DMS53 treated with DMSO at 0.1 percent for 48 hours (cell line): ENCODE measurements at regions not wholly inside any gene's neighbourhood (a gene's known extent, or its start where the extent isn't known, plus 50 kb on each side); places are given as distances from the start of the nearest gene placed in this dataset.

Experiments used
- DNase-seq: peaks from one replicate; lab custom pipeline; 2025; ENCODE audit not compliant: unreplicated experiment; lab: John Stamatoyannopoulos, UW

DNA sequence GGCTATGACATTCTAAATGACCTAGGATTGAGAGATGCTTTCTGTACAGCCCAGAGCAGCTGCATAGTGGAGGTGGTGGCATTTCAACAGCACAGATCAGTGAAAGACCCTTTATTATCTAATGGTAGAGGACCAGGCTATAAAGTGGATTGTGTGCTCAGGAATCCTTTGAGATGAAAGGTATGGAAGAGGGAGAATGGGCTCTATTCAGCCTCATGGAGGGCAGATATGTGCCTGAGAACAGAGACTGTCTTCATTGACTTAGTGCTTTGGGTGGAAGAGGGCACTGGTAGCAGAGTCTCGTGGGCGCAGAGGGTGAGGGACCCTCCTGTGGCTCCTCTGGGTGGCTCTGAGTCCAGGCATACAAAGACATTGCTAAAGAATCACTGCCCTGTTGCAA lies 130.0 kb upstream of the SLC24A5 start:
- no peak for DNase-seq

DNA sequence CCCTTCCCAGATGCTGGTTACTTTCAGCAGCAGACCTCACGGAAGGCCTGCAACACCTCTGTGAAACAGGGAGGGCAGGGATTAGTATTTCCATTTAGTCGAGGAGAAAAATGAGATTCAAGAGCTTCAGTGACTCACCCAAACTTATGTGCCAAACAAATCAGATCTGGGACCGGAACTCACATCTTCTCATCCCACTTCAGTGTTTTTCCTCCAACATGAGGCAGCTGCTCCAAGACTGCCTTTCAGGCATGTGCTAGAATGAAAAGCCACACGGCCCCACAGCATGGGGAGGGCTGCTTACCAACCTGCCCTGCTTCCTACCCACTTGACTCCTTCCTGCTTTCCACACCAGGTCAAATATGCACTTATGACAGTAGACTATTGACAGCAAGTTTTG lies 129.4 kb upstream of the SLC24A5 start:
- no peak for DNase-seq

DNA sequence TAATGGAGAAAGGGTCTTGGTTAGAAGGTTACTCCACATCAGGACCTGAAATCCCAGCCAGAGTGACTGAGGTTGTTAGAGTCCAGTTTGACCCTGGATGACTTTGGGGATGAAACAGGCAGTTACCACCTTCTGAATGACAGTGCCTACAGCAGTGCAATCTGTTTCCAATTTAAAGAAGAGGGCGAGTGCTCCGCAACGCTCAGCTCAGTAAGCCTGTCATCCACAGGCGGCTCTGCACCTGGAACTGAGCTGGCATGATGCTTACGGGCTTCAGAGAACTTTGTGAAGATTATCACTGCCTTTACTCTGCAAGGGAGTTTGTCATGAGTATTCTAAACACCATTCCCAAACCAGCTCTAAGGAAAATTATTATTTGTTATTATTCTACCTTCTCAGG lies 127.7 kb upstream of the SLC24A5 start:
- no peak for DNase-seq

DNA sequence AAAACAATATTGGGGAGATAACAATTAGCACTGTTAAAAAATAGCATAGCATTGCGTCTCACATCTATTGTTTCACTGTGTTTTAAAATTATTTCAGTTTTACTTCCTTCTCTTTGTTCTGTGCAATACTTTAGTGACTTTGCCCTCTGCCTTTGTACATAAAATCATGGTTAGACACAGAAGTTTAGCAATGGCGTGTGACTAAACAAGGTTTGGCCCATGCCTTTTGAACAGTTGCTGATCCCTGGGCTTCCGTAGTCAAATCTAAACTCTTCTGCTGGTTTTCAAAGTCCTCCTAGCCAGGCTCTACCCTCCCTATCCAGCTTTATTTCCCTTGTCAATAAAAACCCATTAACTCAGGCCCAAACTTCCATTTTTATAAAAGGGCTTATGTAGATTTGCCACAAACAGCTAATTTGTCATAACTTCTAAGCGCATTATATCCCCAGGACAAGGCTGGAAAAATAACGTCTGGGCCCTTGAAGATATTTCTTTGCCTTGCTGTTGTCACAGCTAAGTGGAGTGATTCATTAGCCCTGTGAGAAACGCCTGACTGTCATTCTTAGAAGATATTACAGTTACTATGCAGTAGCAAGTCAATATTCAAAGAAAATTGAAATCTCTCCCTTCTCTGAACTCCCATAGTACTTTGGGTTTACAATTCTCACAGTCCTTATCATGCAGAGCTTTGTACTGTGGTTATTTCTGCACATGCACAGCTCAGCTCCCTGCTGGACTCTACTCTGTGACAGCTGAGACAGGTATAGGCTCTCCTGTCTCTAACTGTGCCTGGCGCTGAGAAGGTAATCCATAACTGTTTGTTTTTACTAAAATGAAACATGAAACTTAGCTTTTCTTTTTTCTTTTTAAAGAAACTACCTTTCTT lies 123.4 kb upstream of the SLC24A5 start:
- DNase-seq = no peak

DNA sequence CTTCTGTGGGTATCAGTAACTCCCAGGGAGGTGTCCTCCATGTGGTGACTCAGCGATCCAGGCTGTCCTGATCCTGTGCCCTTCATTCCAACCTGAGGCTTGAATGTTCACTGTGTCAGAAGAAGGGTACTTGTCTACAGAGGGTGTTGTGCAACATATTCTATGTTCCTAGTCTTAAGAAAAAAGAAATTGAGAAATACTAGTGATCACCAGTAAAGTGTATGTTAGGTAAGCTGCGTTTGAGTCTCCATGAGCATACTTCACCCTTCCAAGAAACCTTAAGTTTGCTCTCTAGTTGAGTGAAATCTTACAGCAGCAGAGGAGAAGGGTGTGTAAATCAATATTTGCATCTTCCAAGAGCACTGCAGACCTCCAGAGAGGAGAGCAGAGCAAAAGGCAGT lies 122.2 kb upstream of the SLC24A5 start:
- no peak for DNase-seq

DNA sequence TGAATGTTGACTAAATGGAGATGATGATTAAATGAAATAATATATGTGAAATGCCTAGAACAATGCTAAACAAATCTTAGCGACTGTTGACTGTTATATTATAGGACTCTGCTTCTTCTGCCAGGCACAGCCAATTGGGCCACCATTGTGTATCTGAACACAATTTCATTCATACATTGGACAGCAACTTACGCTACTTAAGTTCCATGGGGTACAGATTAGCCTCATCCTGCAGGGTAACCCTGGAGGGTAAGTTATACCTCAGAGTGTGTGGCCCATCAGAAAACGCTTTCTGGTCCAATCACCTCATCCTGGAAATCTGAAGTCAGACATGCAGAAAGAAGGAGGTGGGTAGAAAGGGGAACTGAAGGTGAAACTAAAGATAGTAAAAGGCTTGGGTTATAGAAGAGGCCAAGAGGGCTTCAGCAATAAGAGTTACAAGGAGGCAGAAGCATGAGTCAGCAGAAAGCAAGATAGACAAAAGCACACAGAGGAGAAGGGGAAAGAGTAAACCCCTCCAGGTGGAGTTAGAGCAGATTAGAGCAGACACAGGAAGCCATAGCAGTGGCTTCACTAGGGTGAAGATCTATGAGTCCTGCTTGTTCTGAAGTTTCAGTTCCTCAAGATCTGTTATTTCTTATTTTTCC lies 119.3 kb upstream of the SLC24A5 start:
- no peak for DNase-seq

DNA sequence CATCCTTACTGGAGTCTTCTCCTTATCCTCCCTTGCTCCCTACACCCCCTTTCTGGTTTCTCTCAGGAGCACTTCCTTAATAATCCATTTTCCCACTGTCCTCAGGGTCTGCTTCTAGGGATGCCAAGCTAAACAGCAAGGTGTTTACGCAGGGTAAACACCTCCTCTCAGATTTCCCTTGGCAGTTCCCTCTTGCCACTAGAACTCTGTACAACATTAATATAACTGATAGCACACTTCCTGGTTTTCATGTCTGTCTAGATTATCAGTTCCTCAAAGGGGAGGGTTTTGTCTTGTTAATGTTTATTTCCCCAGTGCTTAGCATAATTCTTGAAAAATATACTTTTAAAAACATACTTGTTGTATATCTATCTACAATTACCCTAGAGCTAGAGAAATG lies 118.0 kb upstream of the SLC24A5 start:
- DNase-seq = peak; percentile 62

DNA sequence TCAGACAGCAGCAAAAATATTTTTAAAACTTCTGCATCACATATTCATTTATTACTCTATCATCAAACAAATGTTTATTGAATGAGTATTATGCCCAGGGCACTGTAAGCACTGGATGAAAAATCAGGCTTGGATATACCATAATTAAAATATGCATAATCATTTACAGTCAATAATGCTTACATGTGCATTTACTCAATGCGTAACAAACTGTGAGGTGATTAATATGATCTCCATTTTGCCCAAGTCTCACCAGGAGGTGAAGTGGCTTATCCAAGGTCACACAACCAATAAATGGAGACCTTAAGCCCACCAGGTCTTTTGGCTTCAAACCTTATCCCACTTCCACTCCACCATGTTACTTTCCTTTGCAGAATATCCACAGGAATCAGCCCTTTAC lies 117.3 kb upstream of the SLC24A5 start:
- no peak for DNase-seq

DNA sequence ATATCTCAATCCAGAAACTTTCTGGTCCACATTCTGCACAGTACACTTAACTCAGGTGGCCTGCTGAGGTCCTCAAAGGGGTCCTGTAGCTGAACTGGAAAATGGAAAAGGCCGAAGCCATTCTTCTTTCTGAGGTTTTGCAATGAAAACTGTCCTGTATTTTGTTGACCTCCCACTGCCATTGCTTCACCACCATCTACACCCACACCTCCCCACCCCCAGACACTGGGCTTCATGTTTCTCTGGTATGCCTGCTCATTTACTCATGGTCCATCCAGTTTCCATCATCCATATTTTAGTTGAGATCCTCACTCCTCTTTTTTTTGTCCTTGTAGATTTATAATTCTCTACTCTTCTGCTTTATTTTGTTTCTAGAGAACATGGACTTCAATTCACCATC lies 115.7 kb upstream of the SLC24A5 start:
- DNase-seq = no peak

DNA sequence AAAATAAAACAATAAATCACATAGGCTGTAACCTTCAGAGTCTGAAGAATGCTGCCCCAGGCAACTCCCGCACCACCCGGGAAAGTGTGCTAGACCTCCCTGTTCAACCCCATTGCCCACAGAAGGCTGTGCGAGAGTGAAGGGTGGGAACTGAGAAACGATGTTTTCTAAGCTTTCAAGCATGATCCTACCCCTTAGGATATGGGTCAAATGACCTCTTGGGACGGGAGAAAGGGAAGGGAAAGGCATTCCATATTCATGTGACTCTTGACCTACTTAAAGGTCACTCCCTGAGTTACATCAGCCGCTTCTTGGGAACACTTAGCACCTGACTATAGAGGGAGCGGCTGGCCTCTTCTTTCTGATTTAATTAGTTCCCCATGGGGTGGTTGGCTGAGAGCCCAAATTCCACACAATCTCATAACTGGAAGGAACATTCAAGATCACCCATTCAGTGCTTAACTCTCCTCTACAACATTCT lies 114.7 kb upstream of the SLC24A5 start:
- no peak for DNase-seq

DNA sequence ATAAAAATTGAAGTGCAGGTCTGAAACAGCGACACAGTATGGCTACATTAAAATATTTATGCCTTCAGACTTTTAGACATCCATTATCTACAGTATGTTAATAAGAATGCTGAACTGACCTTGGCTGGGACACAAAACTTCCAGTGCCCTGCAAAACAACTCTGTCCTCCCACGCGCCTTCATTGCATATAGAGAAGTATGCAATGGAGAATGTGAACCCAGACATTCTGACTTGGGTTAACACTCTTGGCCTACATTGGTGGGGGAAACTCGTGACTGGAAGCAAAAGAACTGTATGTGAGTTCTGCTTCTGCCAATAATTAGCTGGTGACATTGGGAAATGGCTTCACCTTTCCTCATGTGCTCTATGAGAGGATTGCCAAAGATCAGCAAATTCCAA lies 110.5 kb upstream of the SLC24A5 start:
- no peak for DNase-seq

DNA sequence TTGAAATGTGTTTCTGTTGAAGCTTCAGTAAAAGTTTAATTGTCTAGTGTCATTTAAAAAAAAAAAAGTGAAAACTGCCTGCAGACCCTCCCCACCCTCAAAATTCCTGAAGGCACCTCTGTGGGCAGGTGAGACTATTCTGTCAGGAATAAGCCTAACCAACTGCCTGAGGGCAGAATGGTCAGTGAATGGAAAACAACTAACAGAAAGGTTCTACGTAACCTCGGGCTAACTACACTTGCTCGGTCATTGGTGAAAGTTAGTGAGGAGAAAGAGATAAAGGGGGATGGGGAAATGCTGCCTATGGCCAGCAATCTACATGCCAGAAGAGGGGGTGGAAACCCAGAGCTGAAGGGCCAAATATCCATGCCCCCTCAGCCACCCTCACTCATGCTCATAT lies 108.6 kb upstream of the SLC24A5 start:
- no peak for DNase-seq

DNA sequence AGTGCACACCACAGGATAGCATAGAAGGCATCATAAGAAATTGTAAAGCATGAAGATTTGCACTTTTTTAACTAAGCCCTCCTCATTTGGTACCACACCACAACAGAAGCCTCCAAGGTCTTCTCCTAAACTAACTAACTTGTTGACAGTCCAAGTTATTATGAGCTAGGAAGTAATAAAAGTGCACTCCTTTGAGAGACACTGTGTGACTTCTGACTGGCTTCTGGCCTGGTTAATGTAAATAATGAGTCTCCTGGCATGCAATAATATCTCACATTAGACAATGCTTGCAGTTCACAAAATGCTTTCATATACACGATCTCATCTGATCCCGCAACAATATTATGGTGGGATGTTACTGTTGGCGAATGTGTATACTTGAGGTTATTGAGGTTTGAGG lies 103.9 kb upstream of the SLC24A5 start:
- DNase-seq = no peak

DNA sequence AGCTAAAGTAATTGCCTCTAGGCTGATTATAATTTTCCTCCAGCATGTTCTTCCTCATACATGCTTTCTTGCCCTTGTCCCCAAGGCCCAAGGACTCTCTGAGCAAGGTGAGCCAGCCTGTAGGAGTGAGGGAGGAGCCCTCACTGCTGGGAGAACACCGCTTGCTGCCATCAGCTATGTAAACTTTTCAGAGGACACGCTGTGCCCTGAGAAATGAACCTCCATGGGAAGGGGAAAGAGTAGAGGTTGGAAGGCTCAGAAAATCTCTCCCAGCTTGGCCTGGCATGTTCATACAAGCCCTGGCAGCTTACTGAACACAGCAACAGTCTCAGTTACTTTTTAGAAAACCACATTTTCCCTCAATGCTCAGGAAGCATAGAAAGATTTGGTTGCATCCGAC lies 103.0 kb upstream of the SLC24A5 start:
- DNase-seq = no peak

DNA sequence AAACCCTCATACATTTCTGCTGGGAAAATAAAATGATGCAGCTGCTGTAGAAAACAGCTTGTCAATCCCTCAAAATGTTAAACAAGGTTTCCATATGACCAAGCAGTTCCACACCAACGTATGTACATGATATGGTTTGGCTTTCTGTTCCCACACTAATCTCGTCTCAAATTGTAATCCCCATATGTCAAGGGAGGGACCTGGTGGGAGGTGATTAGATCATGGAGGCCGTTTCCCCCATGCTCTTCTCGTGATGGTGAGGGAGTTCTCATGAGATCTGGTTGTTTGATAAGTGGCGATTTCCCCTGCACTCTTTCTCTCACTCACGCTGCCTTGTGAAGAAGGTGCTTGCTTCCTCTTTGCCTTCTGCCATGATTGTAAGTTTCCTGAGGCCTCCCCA lies 100.6 kb upstream of the SLC24A5 start:
- no peak for DNase-seq

DNA sequence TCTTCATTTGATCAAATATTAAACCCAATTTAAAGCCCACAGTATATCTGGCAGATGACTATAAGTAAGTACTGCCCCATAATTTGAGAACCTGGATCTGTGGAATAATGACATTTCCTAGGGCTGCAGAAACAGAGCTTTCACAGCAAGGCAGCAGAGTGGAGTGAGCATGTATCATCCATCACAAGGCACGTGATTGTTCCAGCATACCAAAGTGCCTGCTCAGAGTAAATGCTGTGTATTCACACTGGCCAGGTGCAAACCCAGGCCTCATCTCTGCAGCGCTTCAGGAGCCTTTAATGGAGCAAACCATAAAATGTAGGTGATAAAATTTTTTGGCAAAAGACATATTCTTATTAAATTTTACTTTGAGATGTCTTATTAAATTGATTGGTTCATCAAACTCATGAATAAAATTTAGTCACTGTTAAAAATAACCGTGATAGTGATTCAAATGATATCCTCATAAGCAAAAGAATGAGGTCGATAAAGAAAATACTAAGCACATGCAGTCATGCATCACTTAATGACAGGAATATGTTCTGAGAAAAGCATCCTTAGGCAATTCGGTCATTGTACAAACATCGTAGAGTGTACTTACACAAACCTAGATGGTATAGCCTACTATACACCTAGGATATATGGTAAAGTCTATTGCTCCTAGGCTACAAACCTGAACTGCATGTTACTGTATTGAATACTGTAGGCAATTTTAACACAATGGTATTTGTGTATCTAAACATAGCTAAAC lies 99.3 kb upstream of the SLC24A5 start:
- peak; percentile 57 for DNase-seq

DNA sequence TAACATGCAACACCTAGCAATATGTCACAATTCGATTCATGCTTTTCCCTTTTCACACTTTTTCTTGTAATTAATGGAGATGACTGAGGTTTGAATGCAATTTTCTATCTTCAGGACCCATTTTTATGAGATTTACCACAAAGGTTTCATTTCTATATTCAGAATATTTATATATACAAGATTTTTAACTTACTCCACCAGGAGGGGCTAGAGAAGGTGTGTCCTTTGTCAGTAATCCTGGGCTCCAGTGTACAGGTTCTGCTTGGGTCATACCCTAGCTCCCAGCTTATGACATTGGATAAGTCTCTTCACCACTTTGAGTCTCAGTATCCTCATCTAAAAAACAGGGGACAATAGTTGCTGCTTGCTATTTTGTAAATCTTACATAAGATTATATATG lies 95.7 kb upstream of the SLC24A5 start:
- DNase-seq = no peak

DNA sequence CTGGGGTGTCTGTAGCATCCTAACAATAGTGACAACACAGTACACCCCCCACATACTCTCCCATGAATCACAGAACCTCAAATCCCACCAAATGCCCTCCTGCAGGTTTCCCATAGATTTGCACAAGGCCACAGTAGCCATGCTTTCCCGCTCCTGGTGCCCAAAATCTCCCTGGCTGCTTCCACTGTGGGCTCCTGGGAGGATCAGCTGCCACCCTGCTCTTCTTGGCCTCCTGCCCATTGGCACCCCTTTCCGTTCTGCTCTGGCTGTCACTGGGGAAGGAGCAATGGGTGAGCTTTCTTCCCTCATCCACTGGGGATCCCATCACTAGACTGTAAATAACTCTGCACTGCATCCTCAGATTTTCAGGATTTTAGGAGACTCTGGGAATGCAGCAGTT lies 92.1 kb upstream of the SLC24A5 start:
- DNase-seq = no peak

DNA sequence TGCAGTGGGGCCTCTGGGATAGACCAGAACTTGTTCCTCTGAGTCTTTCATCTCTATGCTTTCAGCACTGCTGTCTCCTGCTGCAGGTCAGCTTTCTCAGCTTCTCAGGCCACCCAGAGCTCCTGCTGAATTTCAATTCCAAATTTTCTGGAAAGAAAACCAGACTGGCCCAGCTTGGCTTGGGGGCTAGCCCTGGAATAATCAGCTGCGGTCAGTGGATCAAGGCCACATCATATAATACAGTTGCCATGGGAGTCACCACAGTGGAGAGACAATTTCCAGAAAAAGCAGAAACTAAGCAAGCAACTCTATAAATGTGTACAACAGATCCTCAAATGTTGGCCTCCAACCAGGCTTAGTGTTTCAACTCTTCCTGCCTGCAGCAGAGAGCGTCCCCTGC lies 91.1 kb upstream of the SLC24A5 start:
- no peak for DNase-seq

DNA sequence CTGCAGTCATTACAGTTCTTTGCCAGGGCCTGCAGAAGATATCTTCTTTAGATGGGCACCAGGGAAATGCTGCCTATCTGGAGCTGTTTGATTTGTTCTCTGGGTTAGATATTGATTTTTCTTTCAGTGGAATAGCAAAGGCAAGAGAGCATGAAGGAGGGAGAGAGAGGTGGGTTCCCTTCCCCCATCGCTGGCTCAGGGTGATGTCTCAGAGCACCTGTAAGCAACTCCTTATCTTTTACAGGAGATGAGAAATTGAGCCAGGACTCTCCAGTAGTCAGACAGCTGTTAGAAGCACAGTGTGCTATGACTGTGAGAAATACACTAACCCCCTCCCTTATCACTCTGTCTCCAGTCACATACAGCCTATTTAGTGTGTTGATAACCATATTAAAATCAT lies 89.3 kb upstream of the SLC24A5 start:
- DNase-seq = no peak

DNA sequence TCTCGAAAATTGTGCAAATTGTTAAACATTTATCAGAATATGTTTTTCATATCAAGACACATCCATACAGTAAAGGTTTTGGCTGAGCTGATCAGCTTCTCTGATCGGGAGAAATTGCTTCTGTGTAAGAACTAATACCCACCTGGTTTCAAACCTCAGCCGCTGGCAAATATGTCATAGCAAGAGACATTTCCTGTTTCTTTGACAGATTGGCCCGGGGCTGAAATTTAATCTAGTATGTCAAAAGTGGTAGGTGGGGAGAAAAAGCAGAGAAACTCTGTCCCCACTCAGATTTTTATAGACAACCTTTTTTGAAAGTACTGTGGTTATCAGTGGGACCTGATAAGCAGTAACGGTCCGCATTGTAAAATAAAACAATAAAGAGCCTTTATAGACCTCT lies 88.8 kb upstream of the SLC24A5 start:
- no peak for DNase-seq

DNA sequence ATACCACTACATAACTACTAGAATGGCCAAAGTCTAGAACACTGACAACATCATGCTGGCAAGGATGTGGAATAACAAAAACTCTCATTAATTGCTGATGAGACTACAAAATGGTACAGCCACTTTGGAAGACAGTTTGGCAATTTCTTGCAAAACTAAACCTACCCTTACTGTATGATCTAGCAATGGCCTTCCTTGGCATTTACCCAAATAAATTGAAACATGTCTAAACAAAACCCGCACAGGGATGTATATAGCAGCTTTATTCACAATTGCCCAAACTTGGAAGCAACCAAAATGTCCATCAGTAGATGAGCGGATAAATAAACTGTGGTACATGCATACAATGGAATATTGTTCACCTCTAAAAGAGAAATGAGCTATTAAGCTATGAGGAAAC lies 87.9 kb upstream of the SLC24A5 start:
- DNase-seq = no peak
